GM19452 (cell line): ENCODE measurements at regions not wholly inside any gene's neighbourhood (a gene's known extent, or its start where the extent isn't known, plus 50 kb on each side); places are given as distances from the start of the nearest gene placed in this dataset.

Source experiments
- ATAC-seq: cut with Tn5 transposase; IDR thresholded peaks from one replicate; pipeline ENCODE4 v1.9.1; 2021; ENCODE audit not compliant: unreplicated experiment

- ATAC-seq: peak; percentile 67
Measured at GRCh38 chr3:43892526-43892925, 201.8 kb downstream of the ABHD5 start.

- no peak for ATAC-seq
Measured at GRCh38 chr3:43893727-43894126, 203.0 kb downstream of the ABHD5 start.

- ATAC-seq: no peak
Measured at GRCh38 chr3:43894176-43895049, 203.7 kb downstream of the ABHD5 start.

- ATAC-seq: no peak
Measured at GRCh38 chr3:43895573-43895972, 204.8 kb downstream of the ABHD5 start.

- ATAC-seq: no peak
Measured at GRCh38 chr3:43902415-43902814, 211.7 kb downstream of the ABHD5 start.

- ATAC-seq: no peak
Measured at GRCh38 chr3:43905157-43905556, 214.4 kb downstream of the ABHD5 start.

GRCh38 chr3:43906849-43907507, 216.2 kb downstream of the ABHD5 start:
- ATAC-seq: peak; percentile 30

- peak; percentile 90 for ATAC-seq
Measured at GRCh38 chr3:43907508-43907858, 216.7 kb downstream of the ABHD5 start.

GRCh38 chr3:43908456-43908855, 217.7 kb downstream of the ABHD5 start:
- no peak for ATAC-seq

- ATAC-seq: no peak
Measured at GRCh38 chr3:43909149-43909548, 218.4 kb downstream of the ABHD5 start.

GRCh38 chr3:43910750-43911149, 220.0 kb downstream of the ABHD5 start:
- no peak for ATAC-seq

- ATAC-seq: no peak
Measured at GRCh38 chr3:43913036-43913948, 222.6 kb downstream of the ABHD5 start.

GRCh38 chr3:43914269-43914668, 223.5 kb downstream of the ABHD5 start:
- no peak for ATAC-seq

GRCh38 chr3:43915546-43915945, 224.8 kb downstream of the ABHD5 start:
- ATAC-seq: no peak

- no peak for ATAC-seq
Measured at GRCh38 chr3:43917361-43917760, 226.6 kb downstream of the ABHD5 start.

GRCh38 chr3:43919029-43919428, 228.3 kb downstream of the ABHD5 start:
- ATAC-seq: no peak

- no peak for ATAC-seq
Measured at GRCh38 chr3:43921056-43921648, 230.4 kb downstream of the ABHD5 start.

- ATAC-seq: no peak
Measured at GRCh38 chr3:43922374-43922773, 231.6 kb downstream of the ABHD5 start.

- no peak for ATAC-seq
Measured at GRCh38 chr3:43923104-43923882, 232.6 kb downstream of the ABHD5 start.

GRCh38 chr3:43926055-43926454, 235.3 kb downstream of the ABHD5 start:
- no peak for ATAC-seq
